ENCODE measurements at regions not wholly inside any gene's neighbourhood (a gene's known extent, or its start where the extent isn't known, plus 50 kb on each side); places are given as distances from the start of the nearest gene placed in this dataset.

DNA sequence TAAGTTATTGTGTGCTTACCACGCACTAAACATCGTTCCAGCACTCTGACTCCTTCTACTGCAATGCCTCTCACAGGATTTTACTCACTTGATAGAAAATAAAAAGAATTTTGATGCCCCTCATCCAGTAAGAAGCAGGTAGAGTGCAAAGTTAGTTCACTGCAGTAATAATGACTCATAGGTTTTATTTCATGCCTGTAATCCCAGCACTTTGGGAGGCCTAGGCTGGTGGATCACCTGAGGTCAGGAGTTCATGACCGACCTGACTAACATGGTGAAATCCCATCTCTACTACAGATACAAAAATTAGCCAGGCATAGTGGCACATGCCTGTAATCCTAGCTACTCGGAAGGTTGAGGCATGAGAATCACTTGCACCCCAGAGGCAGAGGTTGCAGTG is 190.6 kb downstream of the RAD51AP2 start:
- TF ChIP-seq, protein P1, sequence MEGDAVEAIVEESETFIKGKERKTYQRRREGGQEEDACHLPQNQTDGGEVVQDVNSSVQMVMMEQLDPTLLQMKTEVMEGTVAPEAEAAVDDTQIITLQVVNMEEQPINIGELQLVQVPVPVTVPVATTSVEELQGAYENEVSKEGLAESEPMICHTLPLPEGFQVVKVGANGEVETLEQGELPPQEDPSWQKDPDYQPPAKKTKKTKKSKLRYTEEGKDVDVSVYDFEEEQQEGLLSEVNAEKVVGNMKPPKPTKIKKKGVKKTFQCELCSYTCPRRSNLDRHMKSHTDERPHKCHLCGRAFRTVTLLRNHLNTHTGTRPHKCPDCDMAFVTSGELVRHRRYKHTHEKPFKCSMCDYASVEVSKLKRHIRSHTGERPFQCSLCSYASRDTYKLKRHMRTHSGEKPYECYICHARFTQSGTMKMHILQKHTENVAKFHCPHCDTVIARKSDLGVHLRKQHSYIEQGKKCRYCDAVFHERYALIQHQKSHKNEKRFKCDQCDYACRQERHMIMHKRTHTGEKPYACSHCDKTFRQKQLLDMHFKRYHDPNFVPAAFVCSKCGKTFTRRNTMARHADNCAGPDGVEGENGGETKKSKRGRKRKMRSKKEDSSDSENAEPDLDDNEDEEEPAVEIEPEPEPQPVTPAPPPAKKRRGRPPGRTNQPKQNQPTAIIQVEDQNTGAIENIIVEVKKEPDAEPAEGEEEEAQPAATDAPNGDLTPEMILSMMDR (IDR thresholded peaks at IDR 0.05) = no peak
- no peak for TF ChIP-seq POLR2AphosphoS5 (IDR thresholded peaks at IDR 0.05)

All from sigmoid colon (tissue), 4 donors.